Cardiac muscle cell (in vitro differentiated cells and primary cell): ENCODE measurements at regions not wholly inside any gene's neighbourhood (a gene's known extent, or its start where the extent isn't known, plus 50 kb on each side); places are given as distances from the start of the nearest gene placed in this dataset.
A peak's percentile ranks its signal among the peaks of the same experiment; 100 is the strongest.
"Not testable (repeated sequence)": the region's sequence is repeated elsewhere in the genome, so short reads cannot be mapped to it uniquely, and the experiment has no call there.

Experiments used
- DNase-seq, 2 donors: peaks; one replicate each; pipeline versions ENCODE4 v3.0.0 to v3.0.0-alpha.2; 2010 to 2017; ENCODE audit warnings: low read depth in 1 of 2, low spot score in 1 of 2
- H3K27ac ChIP-seq: fragments of 200-600 bp; sonication (generic); 2 replicates; pipeline ENCODE4 v1.5.1; 2016
- H3K27me3 ChIP-seq: fragments of 200-600 bp; sonication (generic); 2 replicates; pipeline ENCODE4 v1.6.0; 2016; ENCODE audit warnings: control low read depth
- H3K36me3 ChIP-seq: fragments of 200-600 bp; sonication (generic); 2 replicates; pipeline ENCODE4 v1.5.1; 2016; ENCODE audit warnings: control low read depth
- H3K4me1 ChIP-seq: fragments of 200-600 bp; sonication (generic); 2 replicates; pipeline ENCODE4 v1.8.1; 2017; ENCODE audit warnings: low read depth, mild to moderate bottlenecking, mixed run types
- H3K4me3 ChIP-seq: fragments of 200-600 bp; sonication (generic); 2 replicates; pipeline ENCODE4 v1.5.1; 2016; ENCODE audit warnings: mild to moderate bottlenecking
- H3K9me3 ChIP-seq: fragments of 200-600 bp; sonication (generic); 2 replicates; pipeline ENCODE4 v1.5.1; 2017; ENCODE audit warnings: low read depth, mild to moderate bottlenecking, control low read depth
- CTCF ChIP-seq: IDR thresholded peaks from 2 replicates; pipeline ENCODE4 v1.5.1; 2012; ENCODE audit warnings: low read depth, mild to moderate bottlenecking, low read length

GRCh38 chr1:73676186-73676585 is 521.8 kb downstream of the LRRIQ3 start:
- H3K27ac ChIP-seq = no peak overlapping the region
- TF ChIP-seq CTCF = no peak
- H3K4me1 ChIP-seq = peaks cover 15% of the 10 kb centered on the region
- no peaks in the 10 kb centered on the region for H3K36me3 ChIP-seq
- H3K27me3 ChIP-seq = no peaks in the 10 kb centered on the region
- H3K4me3 ChIP-seq = no peak overlapping the region
- H3K9me3 ChIP-seq = no peaks in the 10 kb centered on the region
- no peak for DNase-seq

GRCh38 chr1:73674945-73675561 is 522.9 kb downstream of the LRRIQ3 start:
- Histone ChIP-seq H3K27ac (no peak overlapping the region), H3K4me1 (peaks cover 15% of the 10 kb centered on the region), H3K4me3 (no peak overlapping the region), H3K27me3 (no peaks in the 10 kb centered on the region), H3K36me3 (no peaks in the 10 kb centered on the region), H3K9me3 (no peaks in the 10 kb centered on the region)
- peak; percentile 6 to 30 for DNase-seq
- peak; percentile 35 for TF ChIP-seq CTCF

- Histone ChIP-seq H3K27ac (peak overlapping the region; percentile 14), H3K4me1 (peaks cover 15% of the 10 kb centered on the region), H3K36me3 (no peaks in the 10 kb centered on the region), H3K27me3 (no peaks in the 10 kb centered on the region), H3K4me3 (no peak overlapping the region), H3K9me3 (no peaks in the 10 kb centered on the region)
- no peak for TF ChIP-seq CTCF
- peak in 1 of 2 donors; percentile 29 for DNase-seq
These were observed 524.0 kb downstream of the LRRIQ3 start for GRCh38 chr1:73673971-73674370.

GRCh38 chr1:73671530-73671929 is 526.4 kb downstream of the LRRIQ3 start:
- Histone ChIP-seq H3K4me3 (no peak overlapping the region), H3K4me1 (peaks cover 15% of the 10 kb centered on the region), H3K27ac (no peak overlapping the region), H3K9me3 (no peaks in the 10 kb centered on the region), H3K27me3 (no peaks in the 10 kb centered on the region), H3K36me3 (no peaks in the 10 kb centered on the region)
- TF ChIP-seq CTCF = no peak
- no peak for DNase-seq

- not testable (repeated sequence) for H3K36me3 ChIP-seq, H3K27ac ChIP-seq, DNase-seq, H3K4me1 ChIP-seq, H3K27me3 ChIP-seq, H3K9me3 ChIP-seq, H3K4me3 ChIP-seq
These were observed 530.0 kb downstream of the LRRIQ3 start for GRCh38 chr1:73667959-73668358.

GRCh38 chr1:73662526-73662925 is 535.5 kb downstream of the LRRIQ3 start:
- no peaks in the 10 kb centered on the region for H3K9me3 ChIP-seq
- no peaks in the 10 kb centered on the region for H3K4me1 ChIP-seq
- no peak for TF ChIP-seq CTCF
- H3K36me3 ChIP-seq = no peaks in the 10 kb centered on the region
- no peak overlapping the region for H3K27ac ChIP-seq
- no peak for DNase-seq
- no peak overlapping the region for H3K4me3 ChIP-seq
- H3K27me3 ChIP-seq = no peaks in the 10 kb centered on the region
